Astrocyte of the spinal cord (primary cell): ENCODE measurements at regions not wholly inside any gene's neighbourhood (a gene's known extent, or its start where the extent isn't known, plus 50 kb on each side); places are given as distances from the start of the nearest gene placed in this dataset.

Experiments used
- DNase-seq: peaks from one replicate; pipeline ENCODE4 v3.0.0; 2011; ENCODE audit warnings: low read depth, low spot score
- H3K4me3 ChIP-seq: 2 replicates; pipeline ENCODE4 v1.5.1; 2011; ENCODE audit warnings: low read depth, mild to moderate bottlenecking, low read length, moderate library complexity
- CTCF ChIP-seq: IDR thresholded peaks from 2 replicates; pipeline ENCODE4 v1.5.1; 2012; ENCODE audit warnings: low read depth, mild to moderate bottlenecking, low read length, inconsistent platforms
- in situ Hi-C: cut with HindIII; loops from 2 replicates; pipeline ENCODE4 v1.10.0; 2017; ENCODE audit warnings: low sequenced_read_pairs

- H3K4me3 ChIP-seq, result no peak overlapping the region
- DNase-seq, result no peak
- in situ Hi-C loops, result no loop called here
- no peak for TF ChIP-seq CTCF
Observed at GRCh38 chr13:26813980-26814348, 53.4 kb upstream of the GPR12 start.

GRCh38 chr13:26813321-26813979 is 52.9 kb upstream of the GPR12 start:
- in situ Hi-C loops, result no loop called here
- H3K4me3 ChIP-seq, result no peak overlapping the region
- no peak for DNase-seq
- no peak for TF ChIP-seq CTCF

GRCh38 chr13:26811581-26811980 is 51.0 kb upstream of the GPR12 start:
- no peak for TF ChIP-seq CTCF
- in situ Hi-C loops, result no loop called here
- H3K4me3 ChIP-seq, result no peak overlapping the region
- no peak for DNase-seq
